Endothelial cell of umbilical vein (primary cell): ENCODE measurements at regions not wholly inside any gene's neighbourhood (a gene's known extent, or its start where the extent isn't known, plus 50 kb on each side); places are given as distances from the start of the nearest gene placed in this dataset.

Source experiments
- BruUV-seq: library from RNA; stranded (reverse); fragments of 400-500 nt; replicated peaks from 2 replicates; lab custom pipeline; 2021; lab: Mats Ljungman, UMichigan
- CTCF ChIA-PET: fragments of 300-600, 350-600 bp; sonication (Branson Sonifier 250); formaldehyde crosslinking; loops from one replicate; lab custom pipeline; 2021; ENCODE audit warnings: antibody characterized with exemption, inconsistent platforms; lab: Charles Lee
- POLR2A ChIA-PET: fragments of 300-600, 350-600 bp; sonication (Branson Sonifier 250); formaldehyde crosslinking; loops from one replicate; lab custom pipeline; 2021; ENCODE audit warnings: antibody characterized with exemption, inconsistent platforms; lab: Charles Lee
- DNase-seq: peaks from one replicate; pipeline ENCODE4 v3.0.0-alpha.2; 2011; ENCODE audit warnings: low read depth, low spot score
- FAIRE-seq: peaks from 2 replicates; lab custom pipeline; 2011; peaks lifted over from hg19 to GRCh38; lab: Jason Lieb, UNC
- H2AFZ ChIP-seq: 2 replicates; pipeline ENCODE4 v1.6.0; 2012; ENCODE audit warnings: low read depth, low read length, control low read depth, inconsistent platforms
- H3K27ac ChIP-seq: 2 replicates; pipeline ENCODE4 v1.5.1; 2011; ENCODE audit warnings: low read depth, mild to moderate bottlenecking, control low read depth, low read length, moderate library complexity; ENCODE audit not compliant: insufficient read depth
- H3K27me3 ChIP-seq, 2 experiments: 2 replicates each; pipeline versions ENCODE4 v1.6.0 to v1.6.1; 2011; ENCODE audit warnings: low read length in 2 of 2, mixed read lengths in 1 of 2; ENCODE audit not compliant: control insufficient read depth in 2 of 2, insufficient read depth in 2 of 2
- H3K36me3 ChIP-seq, 2 experiments: 2 replicates in 1 of 2; 3 replicates in 1 of 2; pipeline ENCODE4 v1.5.1; 2011; ENCODE audit warnings: low read length in 2 of 2, mild to moderate bottlenecking in 1 of 2, moderate library complexity in 1 of 2; ENCODE audit not compliant: control insufficient read depth in 2 of 2, insufficient read depth in 2 of 2; ENCODE audit errors: extremely low read depth in 1 of 2
- H3K4me1 ChIP-seq: 3 replicates; pipeline ENCODE4 v1.5.1; 2011; ENCODE audit warnings: mild to moderate bottlenecking, low read length; ENCODE audit not compliant: control insufficient read depth, insufficient read depth; ENCODE audit errors: extremely low read depth
- H3K4me2 ChIP-seq: 2 replicates; pipeline ENCODE4 v1.6.1; 2011; ENCODE audit warnings: low read length, control low read depth, mixed read lengths; ENCODE audit not compliant: insufficient read depth
- H3K4me3 ChIP-seq, 3 experiments: fragments of 200-600 bp in 1 of 3; sonication (generic), shearing (Covaris generic) in 1 of 3; replicated peaks in 1 of 3; 2 replicates each; pipeline ENCODE4 v1.5.1; 2011 to 2016; ENCODE audit warnings: control low read depth in 3 of 3, low read length in 3 of 3, mild to moderate bottlenecking in 2 of 3, inconsistent platforms in 1 of 3, low read depth in 1 of 3, moderate library complexity in 1 of 3; ENCODE audit not compliant: insufficient read depth in 1 of 3
- H3K79me2 ChIP-seq: 2 replicates; pipeline ENCODE4 v1.6.0; 2012; ENCODE audit warnings: low read length, inconsistent platforms; ENCODE audit not compliant: control insufficient read depth, insufficient read depth
- H3K9ac ChIP-seq: replicated peaks from 2 replicates; pipeline ENCODE3; 2011; ENCODE audit warnings: low read length, control low read depth; ENCODE audit not compliant: insufficient read depth; ENCODE audit errors: extremely low read depth
- H3K9me1 ChIP-seq: replicated peaks from 3 replicates; pipeline ENCODE4 v1.6.0; 2011; ENCODE audit warnings: mild to moderate bottlenecking, low read length; ENCODE audit not compliant: control insufficient read depth, insufficient read depth; ENCODE audit errors: extremely low read depth
- H3K9me3 ChIP-seq: replicated peaks from 2 replicates; pipeline ENCODE4 v1.5.1; 2012; ENCODE audit warnings: low read length, inconsistent platforms; ENCODE audit not compliant: control insufficient read depth, insufficient read depth
- H4K20me1 ChIP-seq: replicated peaks from 2 replicates; pipeline ENCODE3; 2011; ENCODE audit warnings: mild to moderate bottlenecking, low read length; ENCODE audit not compliant: control insufficient read depth, insufficient read depth; ENCODE audit errors: extremely low read depth
- CTCF ChIP-seq, 2 donors: IDR thresholded peaks; 1 replicate in 1 of 2; 2 replicates in 1 of 2; pipeline ENCODE4 v1.5.1; 2011; ENCODE audit warnings: low read length in 2 of 2, mild to moderate bottlenecking in 2 of 2, moderate library complexity in 2 of 2, control low read depth in 1 of 2, inconsistent platforms in 1 of 2, low read depth in 1 of 2; ENCODE audit not compliant: insufficient read depth in 1 of 2; ENCODE audit errors: extremely low read depth in 1 of 2
- EZH2 ChIP-seq: IDR thresholded peaks from 2 replicates; pipeline ENCODE4 v1.6.1; 2012; ENCODE audit warnings: borderline replicate concordance, low read depth, mild to moderate bottlenecking, moderate library complexity, low read length, inconsistent platforms; ENCODE audit not compliant: severe bottlenecking
- FOS ChIP-seq: IDR thresholded peaks from 2 replicates; pipeline ENCODE4 v1.6.1; 2011; ENCODE audit warnings: mild to moderate bottlenecking, low read length, moderate library complexity, borderline replicate concordance; ENCODE audit not compliant: insufficient read depth
- GATA2 ChIP-seq: IDR thresholded peaks from 2 replicates; pipeline ENCODE4 v1.7.0; 2011; ENCODE audit warnings: low read depth, mild to moderate bottlenecking, moderate library complexity, mixed read lengths, low read length; ENCODE audit not compliant: insufficient read length, insufficient read depth
- JUN ChIP-seq: IDR thresholded peaks from 2 replicates; pipeline ENCODE4 v1.6.1; 2011; ENCODE audit warnings: borderline replicate concordance, low read depth; ENCODE audit not compliant: insufficient read length, insufficient read depth
- MAX ChIP-seq: IDR thresholded peaks from 2 replicates; pipeline ENCODE4 v1.6.1; 2011; ENCODE audit not compliant: insufficient read depth, insufficient read length
- MYC ChIP-seq: IDR thresholded peaks from one replicate; pipeline ENCODE4 v1.6.1; 2011; ENCODE audit warnings: mild to moderate bottlenecking, low read depth, low read length
- POLR2A ChIP-seq: IDR thresholded peaks from 2 replicates; pipeline ENCODE4 v1.6.1; 2012; ENCODE audit warnings: low read depth, mild to moderate bottlenecking, control low read depth, low read length
- POLR2AphosphoS5 ChIP-seq: IDR thresholded peaks from 2 replicates; pipeline ENCODE4 v1.6.1; 2012; ENCODE audit warnings: low read depth, mild to moderate bottlenecking, control low read depth, low read length, moderate library complexity; ENCODE audit not compliant: insufficient read depth
- dilution Hi-C: fragments of 300-500 bp; cut with MboI; formaldehyde crosslinking; loops from one replicate; pipeline ENCODE4 v1.15.0; 2019; ENCODE audit warnings: low sequenced_read_pairs; ENCODE audit not compliant: extremely low pct_ligation_motif_present
- intact Hi-C: fragments of 100-400 bp; cut with micrococcal nuclease; formaldehyde crosslinking; loops from one replicate; pipeline ENCODE4 v1.10.0; 2022

GRCh38 chrX:122501652-122502051, 682.4 kb upstream of the GRIA3 start:
- POLR2A ChIA-PET: no interaction called here
- Histone ChIP-seq H2AFZ (no peak overlapping the region), H3K79me2 (no peaks in the 10 kb centered on the region), H3K9ac (no peak overlapping the region), H3K27me3 (no peaks in the 10 kb centered on the region), H3K36me3 (no peaks in the 10 kb centered on the region), H3K9me3 (no peaks in the 10 kb centered on the region), H3K27ac (no peak overlapping the region), H3K4me2 (no peak overlapping the region), H3K9me1 (no peaks in the 10 kb centered on the region), H3K4me3 (no peak overlapping the region), H3K4me1 (no peaks in the 10 kb centered on the region), H4K20me1 (no peaks in the 10 kb centered on the region)
- dilution Hi-C loops: no loop called here
- TF ChIP-seq MAX (no peak), MYC (no peak), POLR2AphosphoS5 (no peak), POLR2A (no peak), FOS (no peak), CTCF (IDR thresholded peaks at IDR 0.05; ENCODE audit: extremely low read depth in 1 of 2, insufficient read depth in 1 of 2, low read depth in 1 of 2, low read length in 2 of 2) (no peak), EZH2 (no peak), JUN (no peak), GATA2 (no peak)
- intact Hi-C loops: no loop called here
- no TSS peak for BruUV-seq
- CTCF ChIA-PET: no interaction called here
- DNase-seq (no peak), FAIRE-seq (no peak)
